HG02798 (cell line): ENCODE measurements at regions not wholly inside any gene's neighbourhood (a gene's known extent, or its start where the extent isn't known, plus 50 kb on each side); places are given as distances from the start of the nearest gene placed in this dataset.
"Not testable (repeated sequence)": the region's sequence is repeated elsewhere in the genome, so short reads cannot be mapped to it uniquely, and the experiment has no call there.

Source experiments
- ATAC-seq: cut with Tn5 transposase; IDR thresholded peaks from one replicate; pipeline ENCODE4 v1.9.1; 2021; ENCODE audit warnings: mild to moderate bottlenecking; ENCODE audit not compliant: unreplicated experiment, poor library complexity

DNA sequence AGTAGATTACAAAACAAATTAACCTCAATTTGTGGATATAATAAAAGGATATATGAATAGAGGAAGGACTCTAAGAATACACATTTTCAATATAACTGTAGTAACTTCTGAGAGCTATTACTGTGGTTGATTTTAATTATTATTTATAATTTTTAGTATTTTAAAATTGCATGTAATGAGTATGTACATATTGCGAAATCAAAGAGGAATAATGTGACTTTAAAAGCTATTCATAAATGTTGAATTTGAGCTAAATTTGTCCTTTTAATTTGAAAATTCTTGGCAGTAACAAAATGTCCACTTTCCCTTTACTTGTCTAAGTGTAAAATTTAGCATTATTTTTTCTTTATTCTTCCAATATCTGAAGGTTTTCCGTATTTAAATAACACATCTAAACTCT lies 750.6 kb upstream of the PCDH15 start:
- ATAC-seq, result no peak

DNA sequence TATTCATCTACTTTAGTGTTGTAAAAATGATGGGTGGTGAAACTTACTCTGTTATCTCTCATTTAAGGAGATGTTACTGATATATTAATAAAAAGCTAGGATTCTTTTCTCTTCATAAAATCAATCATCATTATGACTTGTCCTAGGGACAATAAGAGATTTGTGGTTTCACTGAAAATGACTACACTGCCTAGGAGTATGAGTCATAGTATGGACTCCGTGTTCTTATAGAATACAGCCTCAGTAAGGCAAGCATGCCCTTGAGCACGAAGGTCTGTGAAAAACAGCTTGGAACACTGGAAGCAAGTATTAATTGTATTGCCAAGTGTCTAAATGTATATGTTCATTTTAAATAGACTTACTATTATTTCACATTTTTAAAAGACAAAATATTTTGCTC lies 749.2 kb upstream of the PCDH15 start:
- no peak for ATAC-seq

DNA sequence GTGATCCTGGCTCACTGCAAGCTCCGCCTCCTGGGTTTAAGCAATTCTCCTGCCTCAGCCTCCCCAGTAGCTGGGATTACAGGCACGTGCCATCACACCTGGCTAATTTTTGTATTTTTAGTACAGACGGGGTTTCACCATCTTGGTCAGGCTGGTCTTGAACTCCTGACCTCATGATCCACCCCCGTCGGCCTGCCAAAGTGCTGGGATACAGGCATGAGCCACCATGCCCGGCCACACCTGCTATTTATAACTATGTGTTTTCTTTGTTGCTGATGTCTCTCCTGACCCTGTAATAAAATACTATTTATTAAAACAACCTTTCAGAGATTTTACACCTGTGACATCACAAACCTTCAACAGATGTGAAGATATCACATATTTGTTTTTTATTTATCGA lies 736.5 kb upstream of the PCDH15 start:
- ATAC-seq, result not testable (repeated sequence)

DNA sequence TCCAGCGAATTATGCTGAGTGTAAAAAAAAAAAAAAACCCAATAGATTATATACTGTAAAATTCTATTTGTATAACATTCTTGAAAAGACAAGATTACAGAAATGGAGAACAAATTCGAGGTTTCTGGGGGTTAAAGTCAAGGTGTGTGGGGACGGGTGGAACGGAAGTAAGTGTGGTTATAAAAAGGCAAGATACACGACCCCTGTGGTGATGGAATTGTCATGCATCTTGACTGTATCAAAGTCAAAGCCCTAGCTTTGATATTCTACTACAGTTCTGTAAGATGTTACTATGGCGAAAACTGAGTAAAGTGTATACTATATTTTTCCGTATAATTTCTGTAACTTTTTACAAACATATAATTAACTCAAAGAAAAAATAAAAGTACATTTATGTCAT lies 718.2 kb upstream of the PCDH15 start:
- no peak for ATAC-seq

DNA sequence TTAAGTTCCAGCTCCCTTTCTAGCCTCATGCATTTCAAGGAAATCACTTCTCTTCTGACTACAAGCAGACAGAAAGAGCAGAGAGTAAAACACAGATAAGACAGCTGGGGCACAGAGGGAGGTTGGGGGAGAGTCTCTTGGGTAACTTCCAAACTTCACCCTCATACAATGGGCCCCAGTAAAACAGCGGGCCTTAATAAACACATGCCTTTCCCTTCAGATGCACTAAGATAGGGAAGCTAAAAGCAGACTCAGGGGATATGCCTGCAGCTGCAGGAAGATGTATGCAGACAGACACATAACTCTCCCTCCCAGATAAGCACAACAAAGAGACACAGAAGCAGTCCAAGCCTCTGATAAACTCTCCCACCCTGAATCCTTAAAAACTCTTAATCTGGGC lies 717.4 kb upstream of the PCDH15 start:
- not testable (repeated sequence) for ATAC-seq

DNA sequence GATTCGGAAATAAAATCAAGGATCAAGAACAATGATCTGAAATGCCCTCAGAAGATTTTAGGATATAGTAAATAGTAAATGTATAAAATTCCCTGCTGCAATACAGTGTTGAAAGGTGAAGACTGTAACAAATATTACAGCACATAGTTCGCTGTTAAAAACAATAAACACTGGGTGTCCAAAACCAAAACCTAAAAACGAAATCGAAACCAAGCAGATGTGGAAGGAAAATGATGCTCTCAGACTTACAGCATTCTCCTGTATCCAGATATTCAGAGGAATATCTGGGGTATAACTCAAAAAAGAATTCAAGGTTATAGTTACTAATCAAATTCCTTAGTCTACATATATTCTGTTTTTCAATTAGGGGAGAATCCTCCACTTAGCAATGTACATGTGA lies 708.1 kb upstream of the PCDH15 start:
- peak; percentile 41 for ATAC-seq

DNA sequence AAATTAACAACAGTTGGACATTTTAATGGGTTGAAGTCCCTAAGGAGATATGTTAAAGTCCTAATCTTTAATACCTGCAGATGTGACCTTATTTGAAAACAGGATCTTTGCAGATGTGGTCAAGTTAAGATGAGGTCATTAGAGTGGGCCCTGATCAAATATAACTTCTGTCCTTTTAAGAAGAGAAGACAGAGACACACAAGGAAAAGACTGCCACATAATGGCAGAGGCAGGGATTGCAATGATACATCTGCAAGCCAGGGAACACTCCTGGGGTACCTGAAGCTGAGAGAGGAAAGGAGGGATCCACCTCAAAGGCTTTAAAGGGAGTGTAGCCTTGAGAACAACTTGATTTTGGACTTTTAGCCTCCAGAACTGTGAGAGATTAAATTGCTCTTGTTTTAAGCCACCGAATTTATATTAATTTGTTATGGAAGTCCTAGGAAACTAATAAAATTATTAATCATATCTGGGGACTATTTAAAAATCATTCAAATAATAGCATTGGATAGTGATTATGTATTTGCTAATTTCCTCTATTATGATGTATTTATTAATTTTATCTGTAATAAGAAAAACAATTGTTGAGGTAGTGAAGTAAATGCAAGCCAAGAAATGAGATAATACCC lies 700.0 kb upstream of the PCDH15 start:
- ATAC-seq, result peak; percentile 75

DNA sequence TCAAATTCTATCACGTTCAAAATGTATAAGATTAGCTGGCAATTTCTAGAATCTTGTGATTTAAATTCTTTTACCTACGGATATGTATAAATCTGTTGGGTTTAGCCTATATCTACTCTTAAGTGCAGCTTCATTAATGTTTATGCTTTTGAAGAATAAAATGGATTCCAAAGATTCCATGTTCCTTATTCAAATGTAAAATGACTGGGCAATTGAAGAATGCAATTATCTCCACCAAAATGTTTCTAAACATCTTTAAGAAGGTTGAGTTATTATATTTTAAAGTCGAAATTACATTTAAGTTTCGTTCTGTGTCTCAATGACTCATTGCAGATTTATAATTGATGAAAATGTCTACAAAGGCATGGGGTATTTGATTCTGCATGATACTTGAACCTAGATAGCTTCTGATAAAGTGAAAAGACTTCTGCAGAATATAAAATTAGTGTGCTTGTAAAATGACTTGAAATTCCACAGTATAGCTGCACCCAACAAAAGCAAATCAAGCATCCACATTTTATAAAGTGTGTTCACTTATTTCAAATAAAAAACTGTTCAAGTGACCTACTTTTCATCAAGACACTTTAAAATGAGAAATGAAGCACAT lies 697.0 kb upstream of the PCDH15 start:
- no peak for ATAC-seq

DNA sequence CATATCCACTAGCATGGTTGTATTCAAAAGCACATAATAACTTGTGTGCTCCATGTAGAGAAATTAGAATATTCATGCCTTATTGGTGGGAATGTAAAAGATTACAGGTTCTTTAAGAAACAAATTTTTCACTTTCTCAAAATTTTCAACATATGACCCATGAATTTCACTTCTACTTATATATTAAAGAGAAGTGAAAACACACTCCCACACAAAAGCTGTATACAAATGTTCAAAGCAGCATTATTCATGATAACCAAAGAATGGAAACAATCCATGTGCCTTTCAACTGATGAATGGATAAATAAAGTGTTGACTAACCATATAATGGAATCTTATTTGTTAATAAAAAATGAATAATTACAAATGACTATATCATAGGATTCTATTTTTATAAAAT lies 694.5 kb upstream of the PCDH15 start:
- ATAC-seq, result no peak

DNA sequence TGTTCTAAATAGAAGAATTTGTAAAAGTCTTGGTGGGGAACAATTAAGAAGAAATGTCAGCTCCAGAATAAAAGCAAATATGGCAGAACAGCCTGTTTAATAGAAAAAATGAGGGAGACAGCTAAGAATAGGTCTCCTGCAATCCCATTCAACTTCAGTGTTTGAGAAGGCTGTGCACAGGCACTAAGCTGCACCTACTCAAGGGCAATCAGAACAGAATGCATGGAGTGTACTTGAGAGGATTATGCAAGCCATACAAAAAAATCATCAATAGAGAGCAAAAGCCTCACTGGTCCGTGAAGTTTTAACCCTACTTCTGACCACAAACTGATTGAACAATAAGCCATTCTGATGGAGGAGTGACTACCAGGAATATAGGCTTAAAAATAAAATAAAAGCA lies 690.7 kb upstream of the PCDH15 start:
- no peak for ATAC-seq

DNA sequence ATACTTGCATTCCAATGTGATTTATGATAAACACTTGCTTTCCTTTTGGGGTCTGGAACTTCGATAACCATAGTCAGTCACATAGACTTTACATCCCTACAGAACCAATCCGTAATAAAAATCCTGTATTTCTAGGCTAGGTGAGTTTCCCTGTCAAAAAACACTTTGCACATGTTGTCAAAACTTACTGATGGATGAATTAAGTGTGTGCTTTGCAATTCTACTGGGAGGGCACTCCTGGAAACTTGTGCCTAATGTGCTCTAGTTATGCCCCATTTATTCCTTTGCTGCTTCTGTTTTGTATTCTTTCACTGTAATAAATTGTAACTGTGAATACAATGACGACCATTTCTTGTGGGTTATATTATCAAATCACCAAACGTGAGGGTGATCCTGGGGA lies 684.8 kb upstream of the PCDH15 start:
- ATAC-seq, result no peak

DNA sequence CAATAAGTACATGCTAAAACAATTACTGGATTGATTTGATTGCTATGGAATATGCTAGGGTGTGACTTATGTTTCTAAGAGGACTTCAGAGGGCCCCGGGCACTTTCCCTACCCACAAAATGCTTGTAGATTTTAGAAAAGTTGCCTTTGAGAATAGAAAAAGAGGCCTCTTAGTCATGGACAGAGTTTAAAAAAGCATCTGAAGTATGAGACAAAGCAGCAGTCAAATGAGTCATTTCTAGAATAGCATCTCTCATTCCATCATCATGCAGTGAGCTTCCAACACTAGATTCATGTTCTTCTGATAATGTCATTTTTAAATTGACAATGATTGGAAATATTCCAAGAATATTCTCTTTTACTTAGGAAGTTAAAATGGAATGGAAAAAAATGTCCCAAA lies 675.1 kb upstream of the PCDH15 start:
- no peak for ATAC-seq

DNA sequence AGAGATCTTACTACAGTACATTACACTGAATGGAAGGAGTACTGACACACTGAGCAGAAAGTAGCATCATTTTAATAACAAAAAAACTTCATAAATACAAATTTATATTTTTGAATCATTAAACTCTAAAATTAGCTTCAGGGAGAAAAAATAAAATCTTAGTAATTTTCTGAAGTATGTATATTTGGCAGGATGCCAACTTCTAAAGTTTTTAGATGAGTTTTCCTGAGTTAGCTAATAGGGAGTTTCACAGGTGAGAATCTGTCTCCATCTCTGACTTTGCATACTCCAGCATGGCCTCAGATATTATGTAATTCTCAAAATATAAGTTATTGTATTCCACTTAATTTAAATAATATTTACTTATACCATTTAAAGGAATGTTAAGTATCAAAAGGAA lies 673.2 kb upstream of the PCDH15 start:
- ATAC-seq, result no peak

DNA sequence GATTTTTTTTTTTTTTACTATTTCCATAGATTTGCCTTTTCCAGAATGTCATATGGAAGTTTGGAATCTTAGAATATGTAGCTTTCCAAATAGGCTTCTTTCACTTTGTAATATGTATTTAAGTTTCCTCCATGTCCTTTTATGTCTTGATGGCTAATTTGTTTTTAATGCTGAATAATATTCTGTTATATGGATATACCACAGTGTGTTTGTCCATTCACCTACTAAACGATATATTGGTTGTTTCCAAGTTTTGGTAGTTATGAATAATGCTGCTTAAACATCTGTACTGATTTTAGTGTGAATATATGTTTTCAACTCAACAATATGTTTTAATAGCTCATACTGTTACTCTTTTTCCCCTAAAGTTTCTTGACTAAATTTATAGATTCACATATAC lies 669.8 kb upstream of the PCDH15 start:
- no peak for ATAC-seq

DNA sequence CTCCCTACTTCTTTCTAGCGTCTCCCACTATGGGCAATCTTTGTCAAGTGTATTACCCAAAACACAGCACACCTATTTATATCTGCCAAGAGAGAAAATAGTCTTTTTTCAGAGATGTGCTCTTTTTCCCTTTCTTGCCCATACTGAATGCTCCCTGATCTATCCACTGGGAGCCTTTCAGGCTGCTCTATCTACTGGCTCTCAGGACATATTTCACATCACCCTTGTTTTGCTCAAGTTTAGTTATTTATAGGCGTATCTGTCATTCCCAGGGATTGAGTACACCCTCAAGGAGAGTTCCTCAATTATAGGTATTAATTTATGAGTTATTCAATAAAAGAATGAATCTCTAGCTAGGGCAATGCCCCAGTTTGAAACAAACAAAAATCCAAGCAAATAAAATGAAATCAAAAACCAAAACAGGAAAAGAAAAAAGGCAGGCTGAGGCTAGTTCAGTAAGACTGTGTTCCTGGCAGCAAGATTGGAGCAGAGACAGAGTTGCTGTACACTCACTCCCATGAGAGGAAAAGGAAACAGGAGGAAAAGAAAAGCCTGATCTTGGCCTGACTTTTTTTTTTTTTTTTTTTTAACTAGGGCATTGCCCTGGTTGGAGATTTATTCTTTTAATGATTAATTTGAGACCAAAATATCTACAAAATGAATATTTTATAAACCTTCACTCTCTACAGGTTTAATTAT lies 665.9 kb upstream of the PCDH15 start:
- no peak for ATAC-seq

DNA sequence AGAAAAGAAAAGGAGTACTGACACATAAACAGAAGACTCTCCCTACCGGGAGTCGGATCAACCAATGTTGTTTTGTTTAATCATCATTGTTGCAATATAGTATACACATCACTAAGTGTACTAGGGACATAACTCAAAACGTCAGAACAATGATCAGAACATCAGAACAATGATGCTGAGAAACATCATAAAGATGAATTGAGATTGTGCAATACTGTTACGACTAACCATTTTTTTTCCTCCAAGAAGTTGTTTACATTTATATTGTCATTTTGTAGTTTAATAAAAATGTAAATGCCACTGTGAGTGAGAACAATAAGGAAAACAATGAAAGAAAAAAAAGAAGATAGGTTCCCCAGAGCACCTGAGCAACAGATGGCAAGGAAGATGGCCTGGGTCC lies 663.1 kb upstream of the PCDH15 start:
- no peak for ATAC-seq

DNA sequence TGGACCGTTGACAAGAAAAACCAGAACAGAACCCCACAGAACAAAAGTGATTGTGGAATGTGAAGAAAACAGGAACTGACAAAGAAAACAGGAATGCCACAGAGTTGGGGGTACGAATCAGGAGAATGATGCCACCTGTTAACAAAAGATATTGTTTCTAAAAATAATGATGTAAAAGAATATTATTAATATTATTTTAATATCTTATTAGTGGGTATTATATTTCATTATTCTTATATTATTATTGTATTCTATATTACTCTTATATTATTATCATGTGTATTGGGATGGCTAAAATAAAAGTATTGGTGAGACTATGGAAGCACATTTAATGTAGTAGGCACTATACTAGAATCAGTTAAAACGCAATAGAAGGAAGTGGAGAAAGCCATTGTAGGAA lies 659.0 kb upstream of the PCDH15 start:
- no peak for ATAC-seq

DNA sequence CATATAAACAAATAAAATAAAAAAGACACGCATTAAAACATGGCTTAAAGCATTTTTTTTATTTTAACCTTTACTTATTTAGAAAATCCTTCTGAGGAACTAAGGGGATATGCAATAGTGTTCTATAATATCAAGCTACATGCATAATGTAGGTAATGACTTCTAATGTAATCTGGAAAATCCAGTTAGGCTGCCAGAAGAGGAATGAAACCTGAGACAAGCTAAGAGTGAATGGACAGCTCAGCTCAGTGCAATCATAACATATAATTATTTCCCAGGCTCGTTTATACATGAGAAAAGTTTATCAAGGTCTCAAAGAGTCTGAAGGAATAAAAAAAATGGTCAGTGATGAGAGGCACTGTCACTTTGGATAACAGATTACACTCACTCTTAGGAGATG lies 649.0 kb upstream of the PCDH15 start:
- no peak for ATAC-seq

DNA sequence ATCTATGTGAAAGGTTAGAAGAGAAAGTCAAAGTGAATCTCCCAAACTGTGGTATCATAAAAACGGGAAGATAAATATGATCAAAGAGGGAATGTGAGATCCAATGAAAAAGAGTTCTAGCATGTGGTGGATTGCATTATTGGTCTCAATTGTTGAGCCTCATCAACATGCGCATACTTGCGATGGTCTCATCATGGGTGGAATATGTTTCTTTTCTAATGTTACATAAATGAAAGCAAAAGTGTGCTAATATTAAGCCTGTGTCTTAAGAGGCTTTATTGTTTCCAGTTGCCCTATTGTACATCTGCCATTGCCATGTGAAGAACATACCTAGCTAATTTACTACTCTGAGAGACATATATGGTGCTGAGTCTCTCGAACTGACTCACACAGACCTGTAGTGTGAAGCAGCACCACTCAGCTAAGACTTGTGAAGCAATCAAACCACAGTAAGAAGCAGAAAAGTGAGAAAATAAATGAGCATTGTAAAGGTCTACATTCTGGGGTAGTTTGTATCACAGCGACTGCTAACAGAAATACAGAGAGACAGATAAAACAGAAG lies 645.5 kb upstream of the PCDH15 start:
- ATAC-seq, result no peak

DNA sequence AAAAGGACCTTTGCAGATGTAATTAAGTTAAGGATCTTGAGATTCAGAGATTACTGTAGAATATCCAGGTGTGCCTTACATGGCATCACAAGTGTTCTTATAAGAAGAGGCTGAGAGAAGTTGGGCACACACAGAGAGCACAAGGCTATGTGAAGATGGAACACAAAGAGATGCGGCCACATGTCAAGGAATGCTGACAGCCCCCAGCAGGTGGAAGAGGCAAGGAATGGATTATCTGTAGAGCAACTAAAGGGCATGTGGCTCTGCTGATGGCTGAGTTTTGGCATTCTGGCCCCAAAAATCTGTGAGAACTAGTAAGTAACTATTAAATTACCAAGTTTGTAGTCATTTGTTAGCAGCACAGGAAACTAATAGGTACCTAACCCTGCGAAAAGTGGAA lies 640.7 kb upstream of the PCDH15 start:
- no peak for ATAC-seq

DNA sequence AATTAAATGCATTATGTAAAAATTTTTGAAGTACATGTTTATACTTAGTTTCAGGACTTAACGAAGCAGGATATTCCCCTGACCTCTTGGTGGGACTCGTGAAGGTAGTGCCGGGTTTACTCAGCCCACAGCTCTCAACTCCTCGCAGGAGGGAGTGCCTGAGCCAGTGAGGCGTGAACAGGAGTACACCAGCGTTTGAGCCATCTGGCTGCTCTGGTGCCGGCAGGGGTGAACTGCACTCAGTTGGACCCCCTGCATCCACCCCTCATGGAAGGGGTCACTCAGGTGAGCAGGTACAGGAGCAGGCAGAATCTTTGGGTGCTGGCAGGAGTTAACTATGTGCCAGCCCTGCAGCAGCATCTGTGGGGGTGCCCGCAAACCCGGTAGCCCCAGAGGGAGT lies 625.1 kb upstream of the PCDH15 start:
- ATAC-seq, result no peak

DNA sequence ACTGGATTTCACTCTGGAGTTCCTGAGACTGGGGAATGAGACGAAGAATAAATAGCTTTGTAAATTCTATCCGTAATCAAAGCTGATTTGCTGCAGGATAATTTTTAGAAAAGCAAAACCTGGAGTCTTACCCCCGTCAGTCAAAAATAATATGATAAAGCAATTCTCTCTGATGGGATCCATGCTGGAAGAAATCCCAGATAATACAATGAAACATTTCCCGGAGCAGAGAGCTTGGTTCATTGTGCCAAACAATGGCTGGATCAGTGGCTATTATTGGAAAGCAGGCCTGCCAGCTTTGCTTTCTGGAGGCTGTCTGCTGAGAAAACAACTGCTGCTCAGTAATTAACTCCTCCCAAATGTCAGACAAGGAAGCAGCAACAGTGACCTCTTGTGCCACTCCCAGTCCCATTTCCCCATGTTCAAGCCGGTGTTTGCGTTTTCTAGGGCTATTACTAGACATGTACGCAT lies 609.4 kb upstream of the PCDH15 start:
- no peak for ATAC-seq
